ENCODE measurements at regions not wholly inside any gene's neighbourhood (a gene's known extent, or its start where the extent isn't known, plus 50 kb on each side); places are given as distances from the start of the nearest gene placed in this dataset.
A peak's percentile ranks its signal among the peaks of the same experiment; 100 is the strongest.

GRCh38 chr12:87756111-87756510, 273.1 kb downstream of the C12orf50 start:
- Histone ChIP-seq H3K4me1 (ENCODE audit: control insufficient read depth, insufficient read depth, low read length) (peaks cover 9% of the 10 kb centered on the region), H3K4me2 (ENCODE audit: low read length) (peak overlapping the region; percentile 21), H3K9me3 (replicated peaks; ENCODE audit: low read length) (no peaks in the 10 kb centered on the region), H3K9ac (ENCODE audit: low read depth, low read length) (no peak overlapping the region), H3K36me3 (ENCODE audit: insufficient read depth, low read length) (no peaks in the 10 kb centered on the region), H3K4me3 (ENCODE audit: low read length) (no peak overlapping the region), H3K27me3 (ENCODE audit: control insufficient read depth, insufficient read depth, low read length) (no peaks in the 10 kb centered on the region)

DNA sequence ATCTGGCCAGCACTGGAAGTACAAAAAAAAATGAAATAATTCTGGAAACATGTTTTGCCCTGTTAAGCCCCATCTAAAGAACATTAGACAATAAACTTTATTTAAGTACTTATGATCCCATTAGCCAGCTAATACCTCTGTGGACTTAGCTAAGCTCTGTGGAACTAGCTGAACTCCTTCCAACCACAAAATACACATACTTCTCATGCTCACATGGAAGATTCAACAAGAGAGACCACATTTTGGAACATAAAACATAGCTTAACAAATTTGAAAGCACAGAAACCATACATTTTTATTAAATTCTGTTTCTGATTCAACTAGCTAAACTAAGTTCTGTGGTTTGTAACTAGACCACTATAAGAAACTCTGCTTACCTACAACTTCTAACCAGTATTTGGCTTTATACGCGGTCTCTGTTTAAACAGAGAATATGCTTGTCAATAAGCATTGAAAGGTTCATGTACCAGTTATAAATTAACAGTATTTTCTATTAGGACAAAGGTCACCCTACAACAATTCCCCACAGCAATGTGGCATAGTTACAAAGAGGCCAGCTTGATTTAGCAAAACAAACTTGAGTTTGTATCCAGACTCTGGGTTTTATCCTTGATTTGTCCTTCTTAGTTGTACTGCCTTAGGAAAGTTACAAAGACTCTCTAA, 300.1 kb downstream of the C12orf50 start:
- Histone ChIP-seq H3K9me3 (replicated peaks; ENCODE audit: low read length) (no peaks in the 10 kb centered on the region), H3K9ac (ENCODE audit: low read depth, low read length) (no peak overlapping the region), H3K4me3 (ENCODE audit: low read length) (no peak overlapping the region), H3K27me3 (ENCODE audit: control insufficient read depth, insufficient read depth, low read length) (no peaks in the 10 kb centered on the region), H3K4me2 (ENCODE audit: low read length) (no peak overlapping the region), H3K4me1 (ENCODE audit: control insufficient read depth, insufficient read depth, low read length) (no peaks in the 10 kb centered on the region), H3K36me3 (ENCODE audit: insufficient read depth, low read length) (no peaks in the 10 kb centered on the region)

GRCh38 chr12:87720967-87721366, 308.2 kb downstream of the C12orf50 start:
- Histone ChIP-seq H3K4me3 (ENCODE audit: low read length) (no peak overlapping the region), H3K4me1 (ENCODE audit: control insufficient read depth, insufficient read depth, low read length) (no peaks in the 10 kb centered on the region), H3K9me3 (replicated peaks; ENCODE audit: low read length) (no peaks in the 10 kb centered on the region), H3K4me2 (ENCODE audit: low read length) (no peak overlapping the region), H3K27me3 (ENCODE audit: control insufficient read depth, insufficient read depth, low read length) (no peaks in the 10 kb centered on the region), H3K9ac (ENCODE audit: low read depth, low read length) (no peak overlapping the region), H3K36me3 (ENCODE audit: insufficient read depth, low read length) (no peaks in the 10 kb centered on the region)

- no peak overlapping the region for H3K4me2 ChIP-seq (ENCODE audit: low read length)
- no peak overlapping the region for H3K4me3 ChIP-seq (ENCODE audit: low read length)
- H3K9me3 ChIP-seq (replicated peaks; ENCODE audit: low read length), result no peaks in the 10 kb centered on the region
- H3K27me3 ChIP-seq (ENCODE audit: control insufficient read depth, insufficient read depth, low read length), result no peaks in the 10 kb centered on the region
- H3K36me3 ChIP-seq (ENCODE audit: insufficient read depth, low read length), result no peaks in the 10 kb centered on the region
- no peaks in the 10 kb centered on the region for H3K4me1 ChIP-seq (ENCODE audit: control insufficient read depth, insufficient read depth, low read length)
- H3K9ac ChIP-seq (ENCODE audit: low read depth, low read length), result no peak overlapping the region
Observed at GRCh38 chr12:87704374-87704773, 324.8 kb downstream of the C12orf50 start.

- Histone ChIP-seq H3K9ac (ENCODE audit: low read depth, low read length) (no peak overlapping the region), H3K4me1 (ENCODE audit: control insufficient read depth, insufficient read depth, low read length) (peaks cover 15% of the 10 kb centered on the region), H3K4me2 (ENCODE audit: low read length) (no peak overlapping the region), H3K36me3 (ENCODE audit: insufficient read depth, low read length) (no peaks in the 10 kb centered on the region), H3K9me3 (replicated peaks; ENCODE audit: low read length) (no peaks in the 10 kb centered on the region), H3K4me3 (ENCODE audit: low read length) (no peak overlapping the region), H3K27me3 (ENCODE audit: control insufficient read depth, insufficient read depth, low read length) (no peaks in the 10 kb centered on the region)
Observed at GRCh38 chr12:87690236-87690810, 338.9 kb downstream of the C12orf50 start.

DNA sequence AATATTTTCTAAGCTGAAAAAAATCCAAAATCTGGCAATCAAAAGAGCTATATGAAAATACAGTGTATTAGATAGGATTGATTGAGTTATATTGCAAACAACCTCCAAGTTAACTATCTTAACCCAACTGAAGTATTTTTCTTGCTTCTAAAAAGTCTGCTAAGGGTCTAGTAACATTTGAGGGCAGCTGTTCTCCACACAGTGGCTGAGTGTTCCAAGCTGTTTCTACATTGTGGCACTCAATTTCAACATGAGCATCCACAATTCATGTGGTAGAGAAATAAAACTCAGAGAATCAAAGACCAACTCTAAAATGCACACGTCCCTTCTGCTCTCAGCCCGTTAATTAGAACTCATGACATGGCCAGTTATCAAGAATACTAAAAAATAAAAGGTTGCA, 340.0 kb downstream of the C12orf50 start:
- Histone ChIP-seq H3K4me2 (ENCODE audit: low read length) (no peak overlapping the region), H3K4me3 (ENCODE audit: low read length) (no peak overlapping the region), H3K36me3 (ENCODE audit: insufficient read depth, low read length) (no peaks in the 10 kb centered on the region), H3K4me1 (ENCODE audit: control insufficient read depth, insufficient read depth, low read length) (peaks cover 15% of the 10 kb centered on the region), H3K9ac (ENCODE audit: low read depth, low read length) (no peak overlapping the region), H3K9me3 (replicated peaks; ENCODE audit: low read length) (no peaks in the 10 kb centered on the region), H3K27me3 (ENCODE audit: control insufficient read depth, insufficient read depth, low read length) (no peaks in the 10 kb centered on the region)

GRCh38 chr12:87687362-87687761, 341.8 kb downstream of the C12orf50 start:
- H3K4me3 ChIP-seq (ENCODE audit: low read length), result peak overlapping the region; percentile 29
- H3K36me3 ChIP-seq (ENCODE audit: insufficient read depth, low read length), result no peaks in the 10 kb centered on the region
- H3K9me3 ChIP-seq (replicated peaks; ENCODE audit: low read length), result no peaks in the 10 kb centered on the region
- peak overlapping the region; percentile 18 for H3K9ac ChIP-seq (ENCODE audit: low read depth, low read length)
- peak overlapping the region; percentile 15 for H3K4me2 ChIP-seq (ENCODE audit: low read length)
- no peaks in the 10 kb centered on the region for H3K27me3 ChIP-seq (ENCODE audit: control insufficient read depth, insufficient read depth, low read length)
- H3K4me1 ChIP-seq (ENCODE audit: control insufficient read depth, insufficient read depth, low read length), result peaks cover 15% of the 10 kb centered on the region

GRCh38 chr12:87685696-87686095, 343.5 kb downstream of the C12orf50 start:
- H3K4me2 ChIP-seq (ENCODE audit: low read length), result no peak overlapping the region
- no peaks in the 10 kb centered on the region for H3K9me3 ChIP-seq (replicated peaks; ENCODE audit: low read length)
- no peak overlapping the region for H3K4me3 ChIP-seq (ENCODE audit: low read length)
- H3K9ac ChIP-seq (ENCODE audit: low read depth, low read length), result no peak overlapping the region
- H3K4me1 ChIP-seq (ENCODE audit: control insufficient read depth, insufficient read depth, low read length), result peaks cover 15% of the 10 kb centered on the region
- H3K36me3 ChIP-seq (ENCODE audit: insufficient read depth, low read length), result no peaks in the 10 kb centered on the region
- H3K27me3 ChIP-seq (ENCODE audit: control insufficient read depth, insufficient read depth, low read length), result no peaks in the 10 kb centered on the region

DNA sequence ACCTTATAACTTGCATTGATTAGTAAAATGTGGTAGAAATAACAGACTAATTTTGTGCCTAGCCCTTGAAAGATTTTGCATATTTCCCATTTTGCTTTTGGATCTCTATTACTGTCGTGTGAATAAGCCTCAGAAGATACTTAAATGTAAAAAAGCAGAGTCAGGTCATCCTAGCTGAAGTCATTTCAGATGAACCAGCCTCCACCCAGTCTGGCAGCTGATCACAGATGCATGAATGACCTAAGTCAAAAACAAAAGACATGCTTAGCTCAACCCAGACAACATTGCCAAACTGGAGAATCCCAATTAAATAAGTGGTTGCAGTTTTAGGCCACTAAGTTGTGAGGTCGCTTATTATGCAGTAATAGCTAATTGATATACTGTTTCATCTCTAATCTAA, 349.9 kb downstream of the C12orf50 start:
- H3K36me3 ChIP-seq (ENCODE audit: insufficient read depth, low read length), result no peaks in the 10 kb centered on the region
- H3K9ac ChIP-seq (ENCODE audit: low read depth, low read length), result no peak overlapping the region
- H3K4me2 ChIP-seq (ENCODE audit: low read length), result no peak overlapping the region
- H3K4me3 ChIP-seq (ENCODE audit: low read length), result no peak overlapping the region
- no peaks in the 10 kb centered on the region for H3K9me3 ChIP-seq (replicated peaks; ENCODE audit: low read length)
- no peaks in the 10 kb centered on the region for H3K27me3 ChIP-seq (ENCODE audit: control insufficient read depth, insufficient read depth, low read length)
- peaks cover 12% of the 10 kb centered on the region for H3K4me1 ChIP-seq (ENCODE audit: control insufficient read depth, insufficient read depth, low read length)

GRCh38 chr12:87678453-87678852, 350.7 kb downstream of the C12orf50 start:
- Histone ChIP-seq H3K27me3 (ENCODE audit: control insufficient read depth, insufficient read depth, low read length) (no peaks in the 10 kb centered on the region), H3K9me3 (replicated peaks; ENCODE audit: low read length) (no peaks in the 10 kb centered on the region), H3K4me3 (ENCODE audit: low read length) (no peak overlapping the region), H3K4me2 (ENCODE audit: low read length) (no peak overlapping the region), H3K4me1 (ENCODE audit: control insufficient read depth, insufficient read depth, low read length) (peaks cover 12% of the 10 kb centered on the region), H3K36me3 (ENCODE audit: insufficient read depth, low read length) (no peaks in the 10 kb centered on the region), H3K9ac (ENCODE audit: low read depth, low read length) (no peak overlapping the region)

DNA sequence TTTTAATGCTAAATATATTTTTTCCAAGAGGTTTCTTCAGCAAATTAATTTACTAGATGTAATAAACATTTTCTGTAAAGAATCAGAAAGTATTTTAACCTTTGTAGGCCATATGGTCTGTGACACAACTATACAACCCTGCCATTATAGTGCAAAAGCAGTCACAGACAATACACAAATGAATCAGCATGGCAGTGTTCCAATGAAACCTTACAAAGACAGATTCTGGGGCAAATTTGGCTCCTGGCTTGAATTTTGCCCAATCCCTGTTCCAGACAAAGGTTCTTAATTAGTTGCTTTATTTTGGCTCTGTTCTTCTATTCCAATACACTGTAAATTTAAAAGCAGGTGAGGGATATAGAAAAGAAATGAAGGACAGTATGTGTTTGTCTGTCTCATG, 352.5 kb downstream of the C12orf50 start:
- H3K4me1 ChIP-seq (ENCODE audit: control insufficient read depth, insufficient read depth, low read length), result peaks cover 12% of the 10 kb centered on the region
- H3K4me2 ChIP-seq (ENCODE audit: low read length), result no peak overlapping the region
- H3K9ac ChIP-seq (ENCODE audit: low read depth, low read length), result no peak overlapping the region
- H3K27me3 ChIP-seq (ENCODE audit: control insufficient read depth, insufficient read depth, low read length), result no peaks in the 10 kb centered on the region
- H3K36me3 ChIP-seq (ENCODE audit: insufficient read depth, low read length), result no peaks in the 10 kb centered on the region
- no peaks in the 10 kb centered on the region for H3K9me3 ChIP-seq (replicated peaks; ENCODE audit: low read length)
- no peak overlapping the region for H3K4me3 ChIP-seq (ENCODE audit: low read length)

GRCh38 chr12:87671757-87672156, 357.4 kb downstream of the C12orf50 start:
- no peaks in the 10 kb centered on the region for H3K9me3 ChIP-seq (replicated peaks; ENCODE audit: low read length)
- H3K27me3 ChIP-seq (ENCODE audit: control insufficient read depth, insufficient read depth, low read length), result no peaks in the 10 kb centered on the region
- H3K4me2 ChIP-seq (ENCODE audit: low read length), result no peak overlapping the region
- H3K9ac ChIP-seq (ENCODE audit: low read depth, low read length), result no peak overlapping the region
- no peak overlapping the region for H3K4me3 ChIP-seq (ENCODE audit: low read length)
- H3K36me3 ChIP-seq (ENCODE audit: insufficient read depth, low read length), result no peaks in the 10 kb centered on the region
- H3K4me1 ChIP-seq (ENCODE audit: control insufficient read depth, insufficient read depth, low read length), result no peaks in the 10 kb centered on the region
